ENCODE measurements at regions not wholly inside any gene's neighbourhood (a gene's known extent, or its start where the extent isn't known, plus 50 kb on each side); places are given as distances from the start of the nearest gene placed in this dataset.

DNA sequence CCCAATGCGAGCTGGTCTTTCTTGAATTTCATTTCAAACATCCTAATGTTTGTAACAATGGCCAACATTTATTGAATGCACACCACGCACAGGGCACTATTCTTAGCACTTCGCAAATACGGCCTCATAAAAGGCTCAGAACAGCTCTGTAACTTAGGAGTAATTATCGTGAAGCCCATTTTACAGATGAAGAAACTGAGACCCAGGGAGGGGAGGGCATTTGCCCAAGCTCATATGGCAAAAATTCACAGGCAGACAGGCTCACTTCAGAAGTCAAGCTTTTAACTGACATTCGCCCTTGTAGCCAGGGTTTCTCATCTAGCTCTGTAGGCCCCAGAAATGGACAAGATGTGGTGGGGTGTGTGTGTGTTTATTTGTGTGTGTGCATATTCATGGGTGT, 60.3 kb upstream of the TBX3 start:
- TF ChIP-seq, protein P1, sequence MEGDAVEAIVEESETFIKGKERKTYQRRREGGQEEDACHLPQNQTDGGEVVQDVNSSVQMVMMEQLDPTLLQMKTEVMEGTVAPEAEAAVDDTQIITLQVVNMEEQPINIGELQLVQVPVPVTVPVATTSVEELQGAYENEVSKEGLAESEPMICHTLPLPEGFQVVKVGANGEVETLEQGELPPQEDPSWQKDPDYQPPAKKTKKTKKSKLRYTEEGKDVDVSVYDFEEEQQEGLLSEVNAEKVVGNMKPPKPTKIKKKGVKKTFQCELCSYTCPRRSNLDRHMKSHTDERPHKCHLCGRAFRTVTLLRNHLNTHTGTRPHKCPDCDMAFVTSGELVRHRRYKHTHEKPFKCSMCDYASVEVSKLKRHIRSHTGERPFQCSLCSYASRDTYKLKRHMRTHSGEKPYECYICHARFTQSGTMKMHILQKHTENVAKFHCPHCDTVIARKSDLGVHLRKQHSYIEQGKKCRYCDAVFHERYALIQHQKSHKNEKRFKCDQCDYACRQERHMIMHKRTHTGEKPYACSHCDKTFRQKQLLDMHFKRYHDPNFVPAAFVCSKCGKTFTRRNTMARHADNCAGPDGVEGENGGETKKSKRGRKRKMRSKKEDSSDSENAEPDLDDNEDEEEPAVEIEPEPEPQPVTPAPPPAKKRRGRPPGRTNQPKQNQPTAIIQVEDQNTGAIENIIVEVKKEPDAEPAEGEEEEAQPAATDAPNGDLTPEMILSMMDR (IDR thresholded peaks at IDR 0.05), result no peak
- TF ChIP-seq POLR2A (IDR thresholded peaks at IDR 0.05), result no peak
